NCI-H2196 (cell line): ENCODE measurements at regions not wholly inside any gene's neighbourhood (a gene's known extent, or its start where the extent isn't known, plus 50 kb on each side); places are given as distances from the start of the nearest gene placed in this dataset.
"Not testable (repeated sequence)": the region's sequence is repeated elsewhere in the genome, so short reads cannot be mapped to it uniquely, and the experiment has no call there.

ENCODE experiments used
- DNase-seq: peaks from one replicate; lab custom pipeline; 2025; ENCODE audit not compliant: unreplicated experiment; lab: John Stamatoyannopoulos, UW

GRCh38 chr7:68914006-68914405 is 684.3 kb upstream of the AUTS2 start:
- DNase-seq, result no peak

GRCh38 chr7:68917041-68917651 is 681.1 kb upstream of the AUTS2 start:
- no peak for DNase-seq

GRCh38 chr7:68918621-68919020 is 679.7 kb upstream of the AUTS2 start:
- no peak for DNase-seq

GRCh38 chr7:68922850-68923249 is 675.4 kb upstream of the AUTS2 start:
- DNase-seq, result no peak

- peak; percentile 24 for DNase-seq
Measured at GRCh38 chr7:68925241-68925640, 673.0 kb upstream of the AUTS2 start.

- no peak for DNase-seq
Measured at GRCh38 chr7:68929781-68930261, 668.5 kb upstream of the AUTS2 start.

GRCh38 chr7:68936471-68937035 is 661.7 kb upstream of the AUTS2 start:
- DNase-seq, result no peak

GRCh38 chr7:68938151-68938550 is 660.1 kb upstream of the AUTS2 start:
- DNase-seq, result no peak

GRCh38 chr7:68943786-68944185 is 654.5 kb upstream of the AUTS2 start:
- DNase-seq, result no peak

- no peak for DNase-seq
Measured at GRCh38 chr7:68955656-68956055, 642.6 kb upstream of the AUTS2 start.

- DNase-seq, result no peak
Measured at GRCh38 chr7:68958571-68958970, 639.7 kb upstream of the AUTS2 start.

- DNase-seq, result no peak
Measured at GRCh38 chr7:68963552-68963951, 634.7 kb upstream of the AUTS2 start.

GRCh38 chr7:68964060-68964459 is 634.2 kb upstream of the AUTS2 start:
- no peak for DNase-seq

- no peak for DNase-seq
Measured at GRCh38 chr7:68965351-68965750, 632.9 kb upstream of the AUTS2 start.

GRCh38 chr7:68967598-68967997 is 630.7 kb upstream of the AUTS2 start:
- DNase-seq, result no peak

- no peak for DNase-seq
Measured at GRCh38 chr7:68969571-68969970, 628.7 kb upstream of the AUTS2 start.

- no peak for DNase-seq
Measured at GRCh38 chr7:68971634-68972340, 626.5 kb upstream of the AUTS2 start.

GRCh38 chr7:68977385-68978055 is 620.8 kb upstream of the AUTS2 start:
- peak; percentile 62 for DNase-seq

GRCh38 chr7:68978710-68979109 is 619.6 kb upstream of the AUTS2 start:
- no peak for DNase-seq

- DNase-seq, result no peak
Measured at GRCh38 chr7:68980011-68980410, 618.3 kb upstream of the AUTS2 start.

- not testable (repeated sequence) for DNase-seq
Measured at GRCh38 chr7:68980432-68980831, 617.8 kb upstream of the AUTS2 start.

GRCh38 chr7:68984306-68984705 is 614.0 kb upstream of the AUTS2 start:
- DNase-seq, result no peak
